ENCODE measurements at regions not wholly inside any gene's neighbourhood (a gene's known extent, or its start where the extent isn't known, plus 50 kb on each side); places are given as distances from the start of the nearest gene placed in this dataset.

DNA sequence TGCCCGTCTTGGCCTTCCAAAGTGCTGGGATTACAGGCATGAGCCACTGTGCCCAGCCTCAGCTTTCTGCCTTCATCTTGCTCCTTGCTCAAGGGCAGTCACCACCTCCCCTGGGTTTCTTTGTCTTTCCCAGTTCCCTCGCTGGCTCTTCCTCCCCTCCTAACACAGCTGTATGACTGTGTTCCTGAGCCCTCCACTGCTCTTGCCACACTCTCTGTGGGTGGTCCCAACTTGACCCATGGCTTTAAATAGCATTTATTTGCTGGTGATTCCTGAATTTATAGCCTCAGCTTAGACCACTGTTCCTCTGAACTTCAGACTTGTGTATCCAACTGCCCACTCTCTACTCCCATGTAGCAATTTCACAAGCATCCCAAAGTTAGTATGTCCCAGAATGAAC is 181.3 kb downstream of the BAMBI start:
- DNase-seq (ENCODE audit: low read depth, low spot score): no peak

DNA sequence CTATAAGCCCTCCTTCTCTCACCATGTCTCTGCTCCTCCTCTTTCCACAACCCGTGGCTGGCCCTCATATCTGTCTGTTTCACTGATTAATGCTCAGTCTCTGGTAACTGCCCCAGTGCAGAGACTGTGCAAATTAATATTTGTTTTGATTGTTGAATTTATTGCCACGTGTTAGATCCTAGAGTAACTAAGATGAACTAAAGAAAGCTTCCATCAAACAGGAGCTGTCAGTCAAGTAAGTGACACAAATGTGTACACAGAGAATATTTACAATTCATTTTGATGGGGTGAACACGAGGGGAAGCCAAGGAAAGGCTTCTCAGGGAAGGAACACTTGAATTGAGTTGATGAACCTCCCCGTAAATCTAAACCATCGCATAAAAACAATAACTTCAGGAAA is 182.5 kb downstream of the BAMBI start:
- no peak for DNase-seq (ENCODE audit: low read depth, low spot score)

DNA sequence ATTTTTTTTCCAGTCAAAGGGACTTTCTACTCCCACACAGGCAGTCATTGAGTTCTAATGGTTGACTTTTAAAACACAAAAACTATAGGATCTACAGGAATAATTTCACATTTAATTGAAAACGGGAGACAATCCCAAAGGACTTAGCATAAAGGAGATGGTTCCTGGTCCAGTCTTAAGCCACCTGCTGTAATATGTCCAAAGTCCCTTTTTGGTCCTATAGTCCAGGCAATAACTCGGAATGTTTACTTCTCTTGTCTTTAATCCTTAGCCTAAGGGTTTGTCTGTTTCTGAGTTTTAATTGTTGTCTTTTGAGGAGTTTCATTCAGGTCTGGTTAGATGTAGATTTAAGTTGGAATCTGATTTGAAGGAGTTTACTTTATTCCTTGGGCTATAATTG is 184.9 kb downstream of the BAMBI start:
- DNase-seq (ENCODE audit: low read depth, low spot score): no peak

DNA sequence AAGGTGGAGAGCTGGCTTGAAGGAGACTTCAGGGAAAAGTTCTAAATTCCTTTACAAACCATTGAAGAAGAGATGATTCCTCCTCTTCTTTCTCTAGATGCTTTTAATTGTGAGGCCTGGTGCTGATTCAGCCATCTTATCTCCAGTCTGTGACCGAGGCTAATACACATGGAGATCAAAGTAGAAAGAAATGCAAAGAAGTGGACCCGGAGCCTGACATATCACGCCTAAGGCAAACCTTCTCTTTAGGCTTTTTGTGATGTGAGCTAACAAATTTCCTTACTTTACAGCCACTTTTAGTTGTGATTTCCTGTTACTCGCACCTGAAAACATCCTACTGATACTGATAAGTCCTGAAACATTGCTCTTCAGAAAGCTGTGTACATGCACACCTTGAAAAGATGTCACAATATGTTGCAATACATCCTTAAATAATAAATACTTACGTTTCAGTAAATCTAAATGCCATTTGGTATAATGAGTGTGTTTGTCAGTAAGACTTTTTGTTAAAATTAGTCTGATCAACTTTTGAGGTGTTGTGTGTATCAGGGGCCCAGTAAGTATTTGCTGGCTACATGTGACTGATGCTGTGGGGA is 192.4 kb downstream of the BAMBI start:
- DNase-seq (ENCODE audit: low read depth, low spot score): no peak

DNA sequence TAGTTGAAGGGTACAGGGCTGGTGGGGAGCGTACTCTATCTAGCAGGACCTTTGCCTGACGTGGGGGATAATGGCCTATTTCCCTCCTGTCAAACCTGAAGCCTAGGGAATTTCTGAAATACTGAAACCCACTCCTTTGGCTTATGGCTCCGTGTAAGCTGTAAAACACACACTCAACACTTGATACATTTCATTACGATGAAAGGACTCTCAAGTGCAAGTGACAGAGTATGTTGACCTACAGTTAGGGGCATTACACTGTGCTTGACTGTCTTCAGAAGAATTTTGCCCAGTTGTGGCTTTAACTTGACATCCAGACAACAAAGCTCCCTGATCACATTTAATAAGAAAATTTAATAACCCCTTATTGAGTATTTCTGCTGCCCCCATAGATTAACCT is 194.3 kb downstream of the BAMBI start:
- no peak for DNase-seq (ENCODE audit: low read depth, low spot score)

DNA sequence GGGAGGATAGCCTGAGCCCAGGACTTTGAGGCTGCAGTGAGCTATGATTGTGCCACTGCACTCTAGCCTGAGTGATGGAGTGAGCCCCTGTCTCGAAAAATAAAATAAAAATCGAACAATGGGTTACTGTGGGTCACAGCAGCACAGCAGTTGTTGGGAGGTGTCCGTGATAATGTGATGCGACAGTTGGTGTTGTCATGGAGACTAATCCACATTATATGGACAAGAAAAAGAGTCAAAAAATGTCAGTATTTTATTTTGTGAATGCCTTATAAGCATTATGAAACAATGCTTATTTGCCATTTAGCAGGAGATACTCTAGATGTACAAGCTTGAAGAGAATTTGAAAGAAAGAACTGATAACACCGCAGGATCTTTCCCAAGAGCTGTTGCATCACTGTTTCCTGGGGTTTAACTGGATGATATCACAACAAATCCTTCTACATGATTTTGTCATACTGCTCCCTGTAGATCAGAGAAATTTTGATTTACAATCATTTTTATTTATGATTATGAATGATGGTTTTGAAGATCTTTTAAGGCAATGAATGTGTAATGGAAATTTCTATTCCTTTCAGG is 195.4 kb downstream of the BAMBI start:
- no peak for DNase-seq (ENCODE audit: low read depth, low spot score)

DNA sequence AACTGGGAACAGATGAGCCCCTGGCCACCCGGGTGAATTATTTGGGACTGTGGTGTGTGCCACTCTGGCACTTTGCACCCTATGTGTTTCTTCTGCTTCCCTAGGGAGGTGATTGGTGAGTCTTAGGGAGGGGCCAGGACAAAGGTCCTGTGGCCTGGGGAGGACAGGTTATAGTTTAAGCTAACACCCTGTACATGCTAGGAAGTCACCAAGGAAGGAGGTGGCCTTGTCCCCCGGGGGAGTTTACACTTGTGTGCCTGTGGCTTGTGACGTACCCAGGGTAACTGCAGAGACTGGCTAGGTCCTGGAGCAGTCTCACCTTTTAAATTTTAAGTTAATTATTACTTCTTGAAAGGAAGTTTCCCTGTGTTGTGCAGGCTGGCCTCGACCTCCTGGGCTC is 196.2 kb downstream of the BAMBI start:
- no peak for DNase-seq (ENCODE audit: low read depth, low spot score)

DNA sequence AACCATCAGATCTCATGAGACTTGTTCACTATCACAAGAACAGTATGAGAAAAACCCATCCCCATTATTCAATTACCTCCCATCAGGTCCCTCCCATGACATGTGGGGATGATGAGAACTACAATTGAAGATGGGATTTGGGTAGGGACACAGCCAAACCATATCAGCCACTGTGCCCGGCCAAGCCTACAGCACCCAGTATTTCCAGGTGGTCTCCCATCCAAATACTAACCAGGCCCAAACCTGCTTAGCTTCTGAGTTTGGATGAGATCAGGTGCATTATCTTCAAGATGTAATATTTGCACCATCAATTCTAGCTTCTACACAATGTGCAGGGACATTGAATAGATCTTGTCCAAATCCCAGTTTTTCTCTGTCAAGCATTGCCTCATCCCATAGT is 196.9 kb downstream of the BAMBI start:
- no peak for DNase-seq (ENCODE audit: low read depth, low spot score)

DNA sequence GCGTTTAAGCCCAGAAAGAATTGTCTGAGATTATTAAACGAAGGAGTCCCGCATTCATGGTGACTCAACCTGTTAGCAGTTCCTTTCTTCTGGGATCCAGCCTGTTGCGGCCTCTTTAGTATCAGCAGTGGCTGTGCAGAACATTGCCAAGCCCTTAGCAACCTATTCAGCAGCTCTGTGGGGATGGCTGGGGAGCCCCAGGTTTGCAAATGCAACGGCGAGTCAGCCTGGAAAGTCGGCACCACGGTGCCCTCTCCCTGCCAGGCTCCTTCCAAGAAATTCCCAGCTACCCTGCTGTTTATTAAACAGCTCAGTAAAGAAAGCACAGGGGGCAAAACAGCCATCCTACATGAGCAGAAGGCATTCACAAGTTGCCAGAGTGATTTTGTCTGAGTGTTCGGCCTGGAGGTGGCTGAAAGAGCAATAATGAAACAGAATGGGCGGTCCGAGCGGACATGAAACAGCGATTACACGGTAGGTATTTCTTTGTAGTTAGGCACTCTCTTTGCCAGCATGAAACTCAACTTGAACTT is 198.3 kb downstream of the BAMBI start:
- peak; percentile 38 for DNase-seq (ENCODE audit: low read depth, low spot score)

DNA sequence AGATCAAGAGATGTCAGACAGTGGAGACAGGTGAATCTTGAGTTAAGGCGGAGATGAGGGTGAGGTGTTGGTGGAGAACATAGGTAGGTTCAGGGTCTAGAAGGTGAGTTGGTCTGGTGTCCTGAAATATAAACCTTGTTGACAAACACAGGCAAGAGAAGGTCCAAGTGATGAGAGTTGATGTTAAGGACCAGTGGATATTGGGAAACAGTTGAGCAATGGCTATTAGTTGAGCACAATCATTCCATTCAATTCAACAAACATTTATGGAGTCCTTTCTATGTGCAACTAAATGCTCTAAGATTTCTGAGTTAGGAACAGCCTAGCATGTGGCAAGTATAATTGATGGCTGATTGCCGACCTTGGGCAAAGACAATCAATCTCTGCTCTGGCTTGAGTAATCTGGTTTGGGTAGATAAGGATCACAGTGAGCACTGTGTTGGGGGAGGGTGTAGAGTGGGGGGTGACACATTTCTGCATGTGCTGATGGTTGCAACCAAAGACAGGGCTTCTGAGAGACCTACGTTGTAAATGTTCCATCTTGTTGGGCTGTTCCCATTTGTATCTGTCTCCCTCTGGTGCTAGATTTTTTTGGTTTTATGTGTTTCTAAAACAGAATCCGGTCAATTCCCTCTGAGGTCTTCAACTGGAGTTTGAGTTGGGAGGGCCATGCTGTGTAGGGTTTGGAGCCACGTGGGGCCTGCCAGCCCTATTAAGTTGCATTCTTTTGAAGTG is 201.1 kb downstream of the BAMBI start:
- no peak for DNase-seq (ENCODE audit: low read depth, low spot score)

DNA sequence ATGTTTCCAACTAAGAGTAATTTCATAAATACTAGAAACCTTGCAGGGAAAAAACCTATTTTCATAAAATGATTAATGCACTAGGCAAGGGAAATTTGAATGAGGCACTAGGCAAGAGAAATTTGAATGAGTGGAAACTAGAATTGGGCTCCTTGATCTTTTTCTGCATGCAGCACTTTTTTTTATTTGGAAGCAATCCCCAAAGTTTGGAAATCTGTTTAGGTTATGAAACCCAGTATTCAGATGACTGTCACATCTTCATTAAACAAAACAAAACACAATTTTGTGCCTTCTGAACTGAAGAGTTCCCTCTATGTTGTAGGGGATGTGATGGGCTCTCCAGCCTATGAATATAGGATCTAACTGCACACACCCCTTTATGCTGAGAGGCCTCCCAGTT is 201.9 kb downstream of the BAMBI start:
- no peak for DNase-seq (ENCODE audit: low read depth, low spot score)

DNA sequence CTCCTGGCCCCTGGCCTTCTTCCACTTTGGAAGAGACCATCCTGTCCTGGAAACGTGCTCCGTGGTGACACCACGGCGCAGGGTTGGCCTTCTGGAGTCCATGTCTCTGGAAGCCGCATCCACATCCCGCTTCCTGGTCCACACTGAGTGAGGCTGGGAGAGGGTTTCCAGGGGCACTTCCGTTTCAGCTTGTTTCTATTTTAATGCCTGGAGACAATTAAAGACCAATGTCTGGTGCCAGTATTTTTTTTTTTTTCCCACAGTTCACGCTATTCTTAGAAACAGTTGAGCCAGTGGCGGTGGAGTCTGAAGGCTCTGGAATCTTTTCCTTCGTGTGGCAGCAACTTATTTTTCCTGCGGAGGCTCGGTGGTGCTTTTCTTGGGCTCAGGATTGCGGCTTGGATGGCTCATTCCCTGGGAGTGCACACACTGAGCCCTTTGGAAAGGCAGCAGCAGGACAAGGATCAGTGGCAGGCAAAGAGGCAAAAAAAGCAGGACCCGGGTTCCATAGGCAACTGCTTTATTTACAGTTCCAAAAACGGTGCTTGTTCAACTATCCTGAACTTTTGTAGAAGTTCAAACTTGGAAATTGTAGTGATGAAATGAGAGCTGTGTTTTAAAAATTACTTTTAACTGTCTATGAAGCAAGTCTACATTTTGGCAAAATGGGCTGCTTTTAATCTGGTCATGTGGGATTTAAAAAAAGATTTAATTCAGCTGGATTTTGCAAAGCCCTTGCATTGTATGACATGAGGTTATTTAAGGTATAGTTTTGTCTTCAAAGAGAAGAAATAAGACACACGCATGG is 202.8 kb downstream of the BAMBI start:
- no peak for DNase-seq (ENCODE audit: low read depth, low spot score)

DNA sequence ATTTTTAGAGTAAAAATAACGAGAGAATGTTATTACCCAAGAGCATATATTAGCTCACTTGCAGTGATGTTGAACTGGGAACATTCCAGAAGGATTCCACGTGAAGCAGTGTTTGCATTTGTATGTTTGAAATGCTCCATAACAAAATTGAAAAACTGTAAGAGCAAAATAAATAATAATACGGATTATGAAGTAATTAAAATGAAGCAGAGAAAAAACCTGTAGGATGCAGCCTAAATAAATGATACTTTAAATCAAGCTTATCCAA is 203.3 kb downstream of the BAMBI start:
- no peak for DNase-seq (ENCODE audit: low read depth, low spot score)

DNA sequence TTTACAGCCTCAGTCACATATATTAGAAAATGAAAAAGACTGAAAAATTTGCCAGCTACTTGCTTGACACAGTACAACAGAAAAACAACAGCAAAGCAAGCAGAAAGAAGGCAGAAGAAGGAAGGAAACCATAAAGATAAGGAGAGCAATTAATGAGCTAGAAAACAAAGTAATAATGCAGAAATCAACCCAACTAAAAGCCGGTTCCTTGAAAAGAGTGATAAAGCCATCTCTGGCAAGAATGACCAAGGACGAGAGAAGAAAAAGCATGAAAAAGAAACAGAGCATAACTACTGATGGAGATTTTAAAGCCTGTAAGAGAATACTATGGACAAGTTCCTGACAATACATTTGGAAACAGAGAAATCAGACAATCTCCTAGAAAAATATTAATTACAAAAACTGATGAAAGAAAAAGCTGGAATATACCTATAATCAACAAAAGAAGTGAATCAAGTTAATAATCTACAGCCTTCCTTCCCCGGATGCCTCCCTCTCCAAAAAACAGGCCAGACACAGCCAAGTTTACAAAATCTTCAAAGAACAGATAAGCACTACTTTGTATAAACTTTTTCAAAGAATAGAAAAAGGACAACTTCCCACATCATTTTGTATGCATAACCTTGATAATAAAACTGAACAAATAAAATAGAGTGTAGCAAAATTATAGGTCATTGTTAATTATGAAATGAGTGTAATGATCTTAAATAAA is 204.0 kb downstream of the BAMBI start:
- DNase-seq (ENCODE audit: low read depth, low spot score): no peak

DNA sequence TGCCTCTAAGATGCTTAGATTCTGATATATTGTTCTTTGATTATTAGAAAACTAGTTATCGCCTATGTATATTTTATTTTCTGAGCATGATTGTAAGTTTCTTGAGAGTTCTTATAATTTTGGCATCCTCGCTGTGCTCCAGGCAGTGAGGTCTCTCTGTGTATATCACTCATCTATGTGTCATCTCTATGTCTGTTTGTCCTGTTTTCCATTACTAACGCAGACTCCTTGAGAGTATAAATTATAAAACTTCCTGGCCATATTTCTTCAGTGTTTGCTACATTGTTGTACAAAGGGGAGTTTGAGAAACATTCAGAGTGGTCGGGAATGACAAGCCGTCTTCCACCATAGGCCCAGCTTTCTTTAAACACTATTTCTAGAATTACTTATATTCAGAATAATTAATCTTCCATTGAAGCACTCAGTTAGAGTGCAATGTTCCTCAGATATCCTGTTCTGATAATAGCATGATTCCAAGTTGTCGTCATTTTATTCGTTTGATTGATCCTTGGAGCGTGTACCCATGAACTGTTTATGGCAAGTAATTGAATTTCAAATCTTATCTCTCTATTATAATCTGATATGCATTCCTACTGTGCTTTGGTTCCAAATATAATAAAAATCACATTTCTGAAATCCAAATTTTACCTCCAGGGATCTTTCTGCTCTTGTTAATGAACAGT is 206.6 kb downstream of the BAMBI start:
- no peak for DNase-seq (ENCODE audit: low read depth, low spot score)

DNA sequence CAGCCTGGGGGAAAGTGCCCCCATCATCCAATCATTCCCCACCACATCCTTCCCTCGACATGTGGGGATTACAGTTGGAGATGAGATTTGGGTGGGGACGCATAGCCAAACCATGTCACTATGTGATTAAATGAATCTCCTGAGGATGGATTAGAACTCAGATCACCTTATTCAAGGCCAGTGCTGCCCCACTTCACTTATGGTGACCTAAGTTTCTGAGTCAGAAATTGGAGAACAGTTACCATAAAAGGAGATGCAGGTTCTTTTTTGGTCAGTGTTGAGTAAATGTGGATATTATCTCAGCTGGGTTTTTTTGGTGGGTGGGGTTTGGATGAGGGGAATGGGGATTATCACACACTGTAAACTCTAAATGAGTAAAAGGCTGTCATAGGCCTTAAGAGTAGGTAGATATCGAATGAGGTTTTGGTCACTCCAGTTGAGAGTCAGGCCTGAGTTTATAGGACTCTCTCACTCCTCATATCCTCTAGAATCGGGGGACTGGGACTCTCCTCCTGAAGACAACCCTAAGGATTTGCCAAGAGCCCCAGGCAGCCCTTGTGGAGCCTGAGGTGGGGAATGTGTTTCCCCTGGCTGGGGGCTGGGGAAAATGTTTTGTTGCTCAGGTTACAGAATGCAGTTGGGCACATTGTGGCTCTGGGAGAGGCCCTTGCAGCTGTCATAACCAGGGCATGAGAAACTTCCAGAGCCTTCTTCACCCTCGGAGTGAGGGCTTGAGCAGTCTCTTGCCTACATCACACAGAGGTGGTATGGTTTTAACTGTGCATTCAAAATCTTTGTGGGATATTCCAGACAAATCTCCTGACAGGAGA is 213.0 kb downstream of the BAMBI start:
- no peak for DNase-seq (ENCODE audit: low read depth, low spot score)

DNA sequence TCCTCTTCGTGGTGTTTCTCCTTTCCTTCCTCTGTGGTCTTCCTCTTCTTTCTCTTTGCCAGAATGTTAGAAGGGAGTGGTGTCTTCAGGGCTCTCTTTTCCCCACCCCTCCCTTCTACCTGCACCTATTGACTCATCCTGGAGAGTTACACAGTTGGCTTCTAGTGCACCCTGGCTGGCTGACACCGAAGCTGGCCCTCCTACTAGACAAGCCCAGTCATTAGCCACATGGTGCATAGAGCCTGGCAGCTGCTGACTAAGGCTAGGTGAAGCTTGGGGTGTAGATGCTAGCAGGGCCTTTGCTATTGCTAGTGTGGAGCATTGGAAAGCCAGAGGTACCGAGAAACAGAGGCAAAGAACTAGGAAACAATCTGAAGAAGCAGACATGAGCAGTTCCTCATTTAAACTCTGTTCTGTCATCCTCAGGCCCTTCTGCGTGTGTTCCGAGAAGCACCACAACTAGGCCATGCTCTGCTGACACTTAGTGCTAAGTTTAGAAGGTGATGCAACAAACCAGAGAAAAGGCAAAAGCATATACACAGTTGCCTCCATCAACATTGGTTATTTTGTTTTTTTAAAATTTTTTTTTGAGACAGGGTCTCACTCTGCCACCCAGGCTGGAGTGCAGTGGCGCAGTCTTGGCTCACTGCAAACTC is 213.9 kb downstream of the BAMBI start:
- DNase-seq (ENCODE audit: low read depth, low spot score): no peak

DNA sequence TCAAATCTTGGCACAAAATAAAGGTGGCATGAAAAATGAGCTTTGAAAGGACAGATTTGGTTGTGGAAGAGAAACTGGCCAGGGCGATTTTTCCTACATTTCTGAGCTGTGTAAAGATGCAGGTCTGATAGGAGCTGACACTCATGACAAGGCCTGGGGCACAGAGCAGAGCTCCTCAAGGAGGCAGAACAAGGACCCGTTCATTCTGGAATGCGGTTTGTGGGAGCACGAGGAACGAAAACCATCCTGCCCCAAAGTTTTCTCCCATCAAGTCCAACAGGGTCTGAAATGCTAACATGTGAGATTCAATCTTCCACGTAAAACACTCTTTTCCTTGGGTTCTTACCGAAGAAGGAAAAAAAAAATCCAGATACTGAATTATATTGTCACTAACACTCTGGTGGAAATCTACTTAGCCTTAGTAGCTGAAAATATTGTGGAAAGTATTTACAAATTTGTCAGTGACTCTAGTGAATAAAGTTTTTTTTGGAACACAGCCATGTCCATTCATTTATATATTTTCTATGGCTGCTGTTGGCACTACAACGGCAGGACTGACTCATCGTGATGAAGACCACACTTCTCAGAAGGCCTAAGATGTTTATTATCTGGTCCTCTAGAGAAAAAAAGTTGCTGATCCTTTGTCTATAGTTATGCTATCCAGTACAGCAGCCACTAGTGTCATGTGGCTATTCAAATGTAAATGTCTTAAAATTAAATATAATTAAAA is 215.7 kb downstream of the BAMBI start:
- no peak for DNase-seq (ENCODE audit: low read depth, low spot score)

DNA sequence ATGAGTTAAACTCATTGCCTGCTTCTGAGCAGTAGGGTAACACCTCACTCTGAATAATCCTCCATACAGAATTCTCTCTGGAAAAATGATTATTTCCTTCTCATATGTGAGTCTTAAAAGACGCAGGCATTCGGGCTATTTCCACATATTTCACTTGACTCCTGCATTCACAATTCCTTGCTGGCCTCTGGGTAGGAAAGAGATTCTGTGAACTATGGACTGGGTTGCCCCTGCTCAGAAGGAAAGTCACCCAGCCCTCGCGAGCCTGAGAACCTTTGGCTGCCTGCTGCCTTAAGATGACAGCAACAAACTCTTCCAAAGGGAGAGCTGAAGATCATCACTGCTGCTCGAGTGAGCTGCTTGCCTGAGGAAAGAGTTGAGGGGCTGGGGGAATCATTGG is 216.8 kb downstream of the BAMBI start:
- no peak for DNase-seq (ENCODE audit: low read depth, low spot score)

All from iPS DF 19.7 (cell line).